Activated naive CD8-positive, alpha-beta T cell (primary cell): ENCODE measurements at regions not wholly inside any gene's neighbourhood (a gene's known extent, or its start where the extent isn't known, plus 50 kb on each side); places are given as distances from the start of the nearest gene placed in this dataset.
"Not testable (repeated sequence)": the region's sequence is repeated elsewhere in the genome, so short reads cannot be mapped to it uniquely, and the experiment has no call there.

Experiments used
- H3K27ac Mint-ChIP-seq: one replicate; pipeline ENCODE4 v1.8.0; 2021; ENCODE audit warnings: mixed read lengths
- H3K27me3 Mint-ChIP-seq: one replicate; pipeline ENCODE4 v1.8.0; 2021; ENCODE audit warnings: mixed read lengths
- H3K36me3 Mint-ChIP-seq: one replicate; pipeline ENCODE4 v1.8.0; 2021; ENCODE audit warnings: mixed read lengths
- H3K4me1 Mint-ChIP-seq: one replicate; pipeline ENCODE4 v1.8.0; 2021; ENCODE audit warnings: low read depth, mixed read lengths
- H3K4me3 Mint-ChIP-seq: one replicate; pipeline ENCODE4 v1.8.0; 2021; ENCODE audit warnings: mild to moderate bottlenecking, mixed read lengths
- H3K9me3 Mint-ChIP-seq: one replicate; pipeline ENCODE4 v1.8.0; 2021; ENCODE audit warnings: low read depth, mixed read lengths

GRCh38 chr10:30169342-30169741 lies 110.0 kb upstream of the JCAD start:
- Mint-ChIP-seq H3K36me3 (no peaks in the 10 kb centered on the region), H3K27ac (no peak overlapping the region), H3K27me3 (peaks cover 22% of the 10 kb centered on the region), H3K9me3 (no peaks in the 10 kb centered on the region), H3K4me1 (no peaks in the 10 kb centered on the region), H3K4me3 (no peak overlapping the region)

GRCh38 chr10:30166929-30167328 lies 107.5 kb upstream of the JCAD start:
- Mint-ChIP-seq H3K36me3 (no peaks in the 10 kb centered on the region), H3K27me3 (peaks cover 29% of the 10 kb centered on the region), H3K27ac (no peak overlapping the region), H3K4me3 (no peak overlapping the region), H3K4me1 (peaks cover 7% of the 10 kb centered on the region), H3K9me3 (no peaks in the 10 kb centered on the region)

GRCh38 chr10:30163410-30163809 lies 104.0 kb upstream of the JCAD start:
- H3K4me3 Mint-ChIP-seq: peak overlapping the region; percentile 20
- not testable (repeated sequence) for H3K9me3 Mint-ChIP-seq, H3K27ac Mint-ChIP-seq, H3K4me1 Mint-ChIP-seq, H3K36me3 Mint-ChIP-seq
- peaks cover 25% of the 10 kb centered on the region for H3K27me3 Mint-ChIP-seq

- H3K27me3 Mint-ChIP-seq: peaks cover 23% of the 10 kb centered on the region
- not testable (repeated sequence) for H3K4me3 Mint-ChIP-seq, H3K9me3 Mint-ChIP-seq, H3K36me3 Mint-ChIP-seq, H3K27ac Mint-ChIP-seq, H3K4me1 Mint-ChIP-seq
These were observed 103.4 kb upstream of the JCAD start for GRCh38 chr10:30162796-30163195.

GRCh38 chr10:30160271-30160982 lies 101.0 kb upstream of the JCAD start:
- Mint-ChIP-seq H3K27me3 (peaks cover 14% of the 10 kb centered on the region), H3K4me1 (peaks cover 7% of the 10 kb centered on the region), H3K27ac (no peak overlapping the region), H3K9me3 (no peaks in the 10 kb centered on the region), H3K36me3 (no peaks in the 10 kb centered on the region), H3K4me3 (no peak overlapping the region)

GRCh38 chr10:30159614-30160013 lies 100.2 kb upstream of the JCAD start:
- H3K36me3 Mint-ChIP-seq, H3K9me3 Mint-ChIP-seq, H3K4me3 Mint-ChIP-seq, H3K27ac Mint-ChIP-seq, H3K4me1 Mint-ChIP-seq: not testable (repeated sequence)
- peaks cover 15% of the 10 kb centered on the region for H3K27me3 Mint-ChIP-seq

GRCh38 chr10:30158325-30158960 lies 99.1 kb upstream of the JCAD start:
- Mint-ChIP-seq H3K27ac (no peak overlapping the region), H3K36me3 (no peaks in the 10 kb centered on the region), H3K27me3 (peaks cover 18% of the 10 kb centered on the region), H3K9me3 (no peaks in the 10 kb centered on the region), H3K4me1 (peaks cover 2% of the 10 kb centered on the region), H3K4me3 (no peak overlapping the region)

- peaks cover 23% of the 10 kb centered on the region for H3K27me3 Mint-ChIP-seq
- H3K9me3 Mint-ChIP-seq: no peaks in the 10 kb centered on the region
- no peaks in the 10 kb centered on the region for H3K36me3 Mint-ChIP-seq
- no peak overlapping the region for H3K4me3 Mint-ChIP-seq
- no peaks in the 10 kb centered on the region for H3K4me1 Mint-ChIP-seq
- no peak overlapping the region for H3K27ac Mint-ChIP-seq
These were observed 96.0 kb upstream of the JCAD start for GRCh38 chr10:30155401-30155800.

- Mint-ChIP-seq H3K9me3 (no peaks in the 10 kb centered on the region), H3K27me3 (peaks cover 24% of the 10 kb centered on the region), H3K27ac (no peak overlapping the region), H3K4me3 (no peak overlapping the region), H3K4me1 (no peaks in the 10 kb centered on the region), H3K36me3 (no peaks in the 10 kb centered on the region)
These were observed 95.2 kb upstream of the JCAD start for GRCh38 chr10:30154561-30154960.

- H3K36me3 Mint-ChIP-seq: no peaks in the 10 kb centered on the region
- peaks cover 27% of the 10 kb centered on the region for H3K27me3 Mint-ChIP-seq
- H3K27ac Mint-ChIP-seq: no peak overlapping the region
- no peaks in the 10 kb centered on the region for H3K4me1 Mint-ChIP-seq
- H3K4me3 Mint-ChIP-seq: no peak overlapping the region
- no peaks in the 10 kb centered on the region for H3K9me3 Mint-ChIP-seq
These were observed 94.7 kb upstream of the JCAD start for GRCh38 chr10:30154126-30154525.

- Mint-ChIP-seq H3K36me3 (no peaks in the 10 kb centered on the region), H3K27ac (no peak overlapping the region), H3K9me3 (no peaks in the 10 kb centered on the region), H3K27me3 (peaks cover 29% of the 10 kb centered on the region), H3K4me1 (no peaks in the 10 kb centered on the region), H3K4me3 (no peak overlapping the region)
These were observed 92.4 kb upstream of the JCAD start for GRCh38 chr10:30151581-30152389.

- peaks cover 5% of the 10 kb centered on the region for H3K27me3 Mint-ChIP-seq
- peaks cover 10% of the 10 kb centered on the region for H3K9me3 Mint-ChIP-seq
- no peak overlapping the region for H3K27ac Mint-ChIP-seq
- H3K4me1 Mint-ChIP-seq: no peaks in the 10 kb centered on the region
- no peak overlapping the region for H3K4me3 Mint-ChIP-seq
- no peaks in the 10 kb centered on the region for H3K36me3 Mint-ChIP-seq
These were observed 82.0 kb upstream of the JCAD start for GRCh38 chr10:30141423-30141822.

GRCh38 chr10:30134171-30134945 lies 75.0 kb upstream of the JCAD start:
- H3K4me1 Mint-ChIP-seq: peaks cover 1% of the 10 kb centered on the region
- peaks cover 10% of the 10 kb centered on the region for H3K27me3 Mint-ChIP-seq
- no peak overlapping the region for H3K4me3 Mint-ChIP-seq
- no peak overlapping the region for H3K27ac Mint-ChIP-seq
- no peaks in the 10 kb centered on the region for H3K36me3 Mint-ChIP-seq
- H3K9me3 Mint-ChIP-seq: no peaks in the 10 kb centered on the region

GRCh38 chr10:30133198-30133597 lies 73.8 kb upstream of the JCAD start:
- Mint-ChIP-seq H3K9me3 (no peaks in the 10 kb centered on the region), H3K36me3 (no peaks in the 10 kb centered on the region), H3K4me1 (peaks cover 1% of the 10 kb centered on the region), H3K27me3 (peaks cover 11% of the 10 kb centered on the region), H3K27ac (no peak overlapping the region), H3K4me3 (no peak overlapping the region)

GRCh38 chr10:30131369-30131768 lies 72.0 kb upstream of the JCAD start:
- not testable (repeated sequence) for H3K27ac Mint-ChIP-seq, H3K4me3 Mint-ChIP-seq, H3K27me3 Mint-ChIP-seq, H3K36me3 Mint-ChIP-seq, H3K9me3 Mint-ChIP-seq, H3K4me1 Mint-ChIP-seq
